HAP-1 (cell line): ENCODE measurements at regions not wholly inside any gene's neighbourhood (a gene's known extent, or its start where the extent isn't known, plus 50 kb on each side); places are given as distances from the start of the nearest gene placed in this dataset.
"Not testable (repeated sequence)": the region's sequence is repeated elsewhere in the genome, so short reads cannot be mapped to it uniquely, and the experiment has no call there.

Experiments
- DNase-seq, 2 experiments: peaks; one replicate each; pipeline ENCODE4 v3.0.0-alpha.2; 2016 to 2020; ENCODE audit warnings: low spot score in 2 of 2
- H3K27me3 ChIP-seq: fragments of 250-450 bp; sonication (Bioruptor Pico); 2 replicates; pipeline ENCODE4 v1.5.1; 2020; ENCODE audit warnings: low read depth, mild to moderate bottlenecking, moderate library complexity
- H3K36me3 ChIP-seq: fragments of 250-450 bp; sonication (Bioruptor Pico); replicated peaks from 2 replicates; pipeline ENCODE4 v1.5.1; 2020; ENCODE audit warnings: mild to moderate bottlenecking
- H3K4me1 ChIP-seq: fragments of 250-450 bp; sonication (Bioruptor Pico); 2 replicates; pipeline ENCODE4 v1.5.1; 2020; ENCODE audit warnings: mild to moderate bottlenecking
- H3K4me3 ChIP-seq: fragments of 250-450 bp; sonication (Bioruptor Pico); 2 replicates; pipeline ENCODE4 v1.5.1; 2020; ENCODE audit warnings: mild to moderate bottlenecking, moderate library complexity
- H3K9me3 ChIP-seq: fragments of 250-450 bp; sonication (Bioruptor Pico); 2 replicates; pipeline ENCODE4 v1.5.1; 2020; ENCODE audit warnings: mild to moderate bottlenecking, moderate library complexity
- in situ Hi-C: fragments of 300-500 bp; cut with MboI; formaldehyde crosslinking; loops from 3 replicates; pipeline ENCODE4 v1.14.3; 2020; ENCODE audit warnings: low sequenced_read_pairs, inconsistent platforms, mixed read lengths

- Histone ChIP-seq H3K4me3 (no peak overlapping the region), H3K36me3 (no peaks in the 10 kb centered on the region), H3K9me3 (no peaks in the 10 kb centered on the region), H3K27me3 (no peaks in the 10 kb centered on the region), H3K4me1 (no peaks in the 10 kb centered on the region)
- no peak for DNase-seq
- in situ Hi-C loops: no loop called here
These were observed 293.7 kb downstream of the NDUFA10 start for GRCh38 chr2:239731422-239731821.

- Histone ChIP-seq H3K27me3 (no peaks in the 10 kb centered on the region), H3K36me3 (no peaks in the 10 kb centered on the region), H3K4me3 (no peak overlapping the region), H3K9me3 (no peaks in the 10 kb centered on the region), H3K4me1 (no peaks in the 10 kb centered on the region)
- DNase-seq: no peak
- in situ Hi-C loops: no loop called here
These were observed 294.2 kb downstream of the NDUFA10 start for GRCh38 chr2:239730897-239731296.

GRCh38 chr2:239730567-239730882 lies 294.6 kb downstream of the NDUFA10 start:
- H3K9me3 ChIP-seq, H3K27me3 ChIP-seq, in situ Hi-C loops, H3K4me3 ChIP-seq, DNase-seq, H3K4me1 ChIP-seq, H3K36me3 ChIP-seq: not testable (repeated sequence)

GRCh38 chr2:239729681-239730566 lies 295.2 kb downstream of the NDUFA10 start:
- in situ Hi-C loops: no loop called here
- Histone ChIP-seq H3K4me3 (no peak overlapping the region), H3K9me3 (no peaks in the 10 kb centered on the region), H3K36me3 (no peaks in the 10 kb centered on the region), H3K4me1 (no peaks in the 10 kb centered on the region), H3K27me3 (no peaks in the 10 kb centered on the region)
- DNase-seq: no peak

GRCh38 chr2:239729151-239729550 lies 296.0 kb downstream of the NDUFA10 start:
- Histone ChIP-seq H3K27me3 (no peaks in the 10 kb centered on the region), H3K9me3 (no peaks in the 10 kb centered on the region), H3K4me1 (no peaks in the 10 kb centered on the region), H3K36me3 (no peaks in the 10 kb centered on the region), H3K4me3 (no peak overlapping the region)
- in situ Hi-C loops: no loop called here
- DNase-seq: no peak

- Histone ChIP-seq H3K27me3 (no peaks in the 10 kb centered on the region), H3K4me1 (no peaks in the 10 kb centered on the region), H3K9me3 (no peaks in the 10 kb centered on the region), H3K4me3 (no peak overlapping the region), H3K36me3 (no peaks in the 10 kb centered on the region)
- DNase-seq: no peak
- in situ Hi-C loops: no loop called here
These were observed 296.4 kb downstream of the NDUFA10 start for GRCh38 chr2:239728751-239729150.

- H3K36me3 ChIP-seq: no peaks in the 10 kb centered on the region
- in situ Hi-C loops: no loop called here
- H3K9me3 ChIP-seq: no peaks in the 10 kb centered on the region
- no peak overlapping the region for H3K4me3 ChIP-seq
- no peaks in the 10 kb centered on the region for H3K27me3 ChIP-seq
- no peak for DNase-seq
- H3K4me1 ChIP-seq: no peaks in the 10 kb centered on the region
These were observed 297.2 kb downstream of the NDUFA10 start for GRCh38 chr2:239727776-239728600.

GRCh38 chr2:239727182-239727775 lies 297.9 kb downstream of the NDUFA10 start:
- Histone ChIP-seq H3K36me3 (no peaks in the 10 kb centered on the region), H3K9me3 (no peaks in the 10 kb centered on the region), H3K4me1 (no peaks in the 10 kb centered on the region), H3K27me3 (no peaks in the 10 kb centered on the region), H3K4me3 (no peak overlapping the region)
- in situ Hi-C loops: no loop called here
- DNase-seq: no peak

- H3K9me3 ChIP-seq: no peaks in the 10 kb centered on the region
These were observed 298.4 kb downstream of the NDUFA10 start for GRCh38 chr2:239726631-239727181.

GRCh38 chr2:239726091-239726591 lies 299.0 kb downstream of the NDUFA10 start:
- Histone ChIP-seq H3K4me3 (no peak overlapping the region), H3K9me3 (no peaks in the 10 kb centered on the region), H3K36me3 (no peaks in the 10 kb centered on the region), H3K27me3 (no peaks in the 10 kb centered on the region), H3K4me1 (no peaks in the 10 kb centered on the region)
- DNase-seq: no peak
- in situ Hi-C loops: no loop called here

More at GRCh38 chr2:239726631-239727181, 298.4 kb downstream of the NDUFA10 start:
- in situ Hi-C loops: no loop called here
- Histone ChIP-seq H3K4me3 (no peak overlapping the region), H3K27me3 (no peaks in the 10 kb centered on the region), H3K4me1 (no peaks in the 10 kb centered on the region), H3K36me3 (no peaks in the 10 kb centered on the region)
- DNase-seq: no peak

- Histone ChIP-seq H3K27me3 (no peaks in the 10 kb centered on the region), H3K36me3 (no peaks in the 10 kb centered on the region), H3K4me3 (no peak overlapping the region), H3K4me1 (no peaks in the 10 kb centered on the region), H3K9me3 (no peaks in the 10 kb centered on the region)
- no peak for DNase-seq
- in situ Hi-C loops: no loop called here
These were observed 299.6 kb downstream of the NDUFA10 start for GRCh38 chr2:239725551-239725890.

GRCh38 chr2:239724851-239725550 lies 300.1 kb downstream of the NDUFA10 start:
- H3K27me3 ChIP-seq: no peaks in the 10 kb centered on the region
- DNase-seq: peak in 1 of 2 experiments; percentile 4
- H3K4me1 ChIP-seq: no peaks in the 10 kb centered on the region
- no peaks in the 10 kb centered on the region for H3K36me3 ChIP-seq
- no peak overlapping the region for H3K4me3 ChIP-seq
- H3K9me3 ChIP-seq: no peaks in the 10 kb centered on the region
- in situ Hi-C loops: no loop called here

GRCh38 chr2:239724194-239724849 lies 300.8 kb downstream of the NDUFA10 start:
- Histone ChIP-seq H3K36me3 (no peaks in the 10 kb centered on the region), H3K4me1 (no peaks in the 10 kb centered on the region), H3K4me3 (no peak overlapping the region), H3K9me3 (no peaks in the 10 kb centered on the region), H3K27me3 (no peaks in the 10 kb centered on the region)
- no peak for DNase-seq
- in situ Hi-C loops: no loop called here
